OCI-LY1 (cell line): ENCODE measurements at regions not wholly inside any gene's neighbourhood (a gene's known extent, or its start where the extent isn't known, plus 50 kb on each side); places are given as distances from the start of the nearest gene placed in this dataset.

ENCODE experiments used
- EZH2 ChIP-seq: fragments of 200-600 bp; sonication (generic), shearing (Covaris generic); IDR thresholded peaks from 2 replicates; pipeline ENCODE4 v1.8.0; 2017; ENCODE audit warnings: borderline replicate concordance, mixed run types, mild to moderate bottlenecking, antibody characterized with exemption, low read length, moderate library complexity, mixed read lengths
- TF ChIP-seq, protein P1 (sequence below): fragments of 200-600 bp; sonication (generic), shearing (Covaris generic); IDR thresholded peaks from 2 replicates; pipeline ENCODE4 v1.5.1; 2017; ENCODE audit warnings: mild to moderate bottlenecking, antibody characterized with exemption, low read length, moderate library complexity, mixed read lengths

- TF ChIP-seq, protein P1, sequence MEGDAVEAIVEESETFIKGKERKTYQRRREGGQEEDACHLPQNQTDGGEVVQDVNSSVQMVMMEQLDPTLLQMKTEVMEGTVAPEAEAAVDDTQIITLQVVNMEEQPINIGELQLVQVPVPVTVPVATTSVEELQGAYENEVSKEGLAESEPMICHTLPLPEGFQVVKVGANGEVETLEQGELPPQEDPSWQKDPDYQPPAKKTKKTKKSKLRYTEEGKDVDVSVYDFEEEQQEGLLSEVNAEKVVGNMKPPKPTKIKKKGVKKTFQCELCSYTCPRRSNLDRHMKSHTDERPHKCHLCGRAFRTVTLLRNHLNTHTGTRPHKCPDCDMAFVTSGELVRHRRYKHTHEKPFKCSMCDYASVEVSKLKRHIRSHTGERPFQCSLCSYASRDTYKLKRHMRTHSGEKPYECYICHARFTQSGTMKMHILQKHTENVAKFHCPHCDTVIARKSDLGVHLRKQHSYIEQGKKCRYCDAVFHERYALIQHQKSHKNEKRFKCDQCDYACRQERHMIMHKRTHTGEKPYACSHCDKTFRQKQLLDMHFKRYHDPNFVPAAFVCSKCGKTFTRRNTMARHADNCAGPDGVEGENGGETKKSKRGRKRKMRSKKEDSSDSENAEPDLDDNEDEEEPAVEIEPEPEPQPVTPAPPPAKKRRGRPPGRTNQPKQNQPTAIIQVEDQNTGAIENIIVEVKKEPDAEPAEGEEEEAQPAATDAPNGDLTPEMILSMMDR: no peak
- TF ChIP-seq EZH2: no peak
Observed at GRCh38 chr15:81940467-81941451, 105.1 kb downstream of the MEX3B start.
